Panc1 (cell line): ENCODE measurements at regions not wholly inside any gene's neighbourhood (a gene's known extent, or its start where the extent isn't known, plus 50 kb on each side); places are given as distances from the start of the nearest gene placed in this dataset.

Source experiments
- ATAC-seq: fragments of 200-7000 bp; cut with Tn5 transposase; 2 replicates; pipeline ENCODE4 v1.9.1; 2020; ENCODE audit warnings: mild to moderate bottlenecking, moderate library complexity
- BruUV-seq: library from RNA; stranded (reverse); fragments of 400-500 nt; replicated peaks from 2 replicates; lab custom pipeline; 2021; lab: Mats Ljungman, UMichigan
- CTCF ChIA-PET: fragments of 300-600 bp; sonication (Branson Sonifier 250); formaldehyde crosslinking; loops from one replicate; lab custom pipeline; 2022; ENCODE audit warnings: antibody characterized with exemption; lab: Charles Lee
- POLR2A ChIA-PET: fragments of 300-600 bp; sonication (Branson Sonifier 250); formaldehyde crosslinking; loops from one replicate; lab custom pipeline; 2022; ENCODE audit warnings: antibody characterized with exemption; lab: Charles Lee
- DNase-seq: peaks from one replicate; pipeline ENCODE4 v3.0.0-alpha.2; 2010; ENCODE audit warnings: low read depth, low spot score
- H3K27ac ChIP-seq: 2 replicates; pipeline ENCODE4 v1.5.1; 2011; ENCODE audit warnings: mild to moderate bottlenecking, low read length, inconsistent platforms
- H3K27me3 ChIP-seq: fragments of 200-500 bp; sonication (Bioruptor generic); 2 replicates; pipeline ENCODE4 v1.6.0; 2014; ENCODE audit warnings: low read length, inconsistent platforms; ENCODE audit not compliant: control insufficient read depth, insufficient read depth
- H3K36me3 ChIP-seq: fragments of 200-500 bp; sonication (Bioruptor generic); 2 replicates; pipeline ENCODE4 v1.5.1; 2014; ENCODE audit warnings: inconsistent platforms, mild to moderate bottlenecking, low read length, moderate library complexity; ENCODE audit not compliant: control insufficient read depth, insufficient read depth
- H3K4me1 ChIP-seq: 2 replicates; pipeline ENCODE4 v1.5.1; 2011; ENCODE audit warnings: inconsistent platforms, mild to moderate bottlenecking, low read length, moderate library complexity; ENCODE audit not compliant: control insufficient read depth, insufficient read depth
- H3K4me3 ChIP-seq, 2 experiments: 2 replicates each; pipeline ENCODE4 v1.5.1; 2011 to 2012; ENCODE audit warnings: low read depth in 2 of 2, low read length in 2 of 2, mild to moderate bottlenecking in 2 of 2, inconsistent platforms in 1 of 2, moderate library complexity in 1 of 2
- H3K9me3 ChIP-seq: fragments of 200-500 bp; sonication (Bioruptor generic); 2 replicates; pipeline ENCODE4 v1.5.1; 2014; ENCODE audit warnings: low read depth, mild to moderate bottlenecking, inconsistent platforms, low read length, moderate library complexity; ENCODE audit not compliant: control insufficient read depth, insufficient read depth
- POLR2AphosphoS5 ChIP-seq: IDR thresholded peaks from 2 replicates; pipeline ENCODE4 v1.6.1; 2012; ENCODE audit warnings: mild to moderate bottlenecking, low read depth, low read length, moderate library complexity
- SIN3A ChIP-seq: IDR thresholded peaks from 2 replicates; pipeline ENCODE4 v1.6.1; 2012; ENCODE audit warnings: low read depth, mild to moderate bottlenecking, low read length, moderate library complexity, borderline replicate concordance; ENCODE audit not compliant: insufficient read depth
- TCF7L2 ChIP-seq: IDR thresholded peaks from 2 replicates; pipeline ENCODE4 v1.6.1; 2011; ENCODE audit warnings: mild to moderate bottlenecking, low read depth, low read length, inconsistent platforms
- in situ Hi-C: cut with HindIII; loops from 2 replicates; pipeline ENCODE4 v1.10.0; 2016; ENCODE audit warnings: low sequenced_read_pairs, low pct_unique_long_range_greater_than_20kb
- intact Hi-C: fragments of 100-400 bp; cut with micrococcal nuclease; formaldehyde crosslinking; loops from one replicate; pipeline ENCODE4 v1.10.0; 2022; ENCODE audit not compliant: unreplicated experiment
- TF ChIP-seq, protein P1 (sequence below): fragments of 450-650 bp; IDR thresholded peaks from 2 replicates; pipeline ENCODE4 v1.5.1; 2017; ENCODE audit warnings: mild to moderate bottlenecking
- TF ChIP-seq, protein P2 (sequence below), 2 experiments: IDR thresholded peaks; 2 replicates each; pipeline ENCODE4 v1.6.1; 2011 to 2012; ENCODE audit warnings: low read depth in 2 of 2, control low read depth in 1 of 2, low read length in 1 of 2, mild to moderate bottlenecking in 1 of 2, moderate library complexity in 1 of 2; ENCODE audit not compliant: insufficient read depth in 1 of 2

DNA sequence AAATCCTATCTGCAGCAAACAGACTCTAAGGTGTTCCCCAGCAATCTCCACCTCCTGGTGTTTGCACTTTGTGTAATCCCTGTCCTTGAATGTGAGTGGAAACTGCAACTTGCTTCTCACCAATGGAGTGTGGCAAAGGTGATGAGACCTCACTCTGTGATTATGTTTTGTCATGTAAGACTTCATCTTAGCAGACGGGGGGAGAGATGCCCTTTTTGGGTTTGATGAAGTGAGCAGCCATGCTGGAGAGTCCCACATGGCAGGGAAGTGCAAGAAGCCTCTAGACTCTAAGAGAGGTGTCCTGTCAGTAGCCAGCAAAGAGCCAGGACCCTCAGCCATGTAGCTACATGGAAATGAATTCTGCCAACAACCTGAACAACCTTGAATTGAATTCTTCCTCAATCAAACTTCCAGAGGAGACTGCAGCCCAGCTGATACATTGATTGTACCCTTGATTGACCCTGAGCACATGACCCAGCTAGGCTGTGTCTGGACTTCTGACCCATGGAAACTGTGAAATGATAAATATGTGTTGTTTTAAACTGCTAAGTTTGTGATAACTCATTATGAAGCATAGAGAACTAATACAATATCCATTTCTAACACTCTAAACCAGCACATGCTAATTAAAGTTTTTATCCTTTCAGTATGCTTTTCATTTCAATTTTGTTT lies 71.4 kb upstream of the RASGRF1 start:
- in situ Hi-C loops, result no loop called here
- Histone ChIP-seq H3K36me3 (no peaks in the 10 kb centered on the region), H3K4me1 (no peaks in the 10 kb centered on the region), H3K4me3 (no peak overlapping the region), H3K9me3 (no peaks in the 10 kb centered on the region), H3K27me3 (peaks cover 2% of the 10 kb centered on the region; the same call in 1 of the 2 replicates), H3K27ac (no peak overlapping the region)
- no TSS peak for BruUV-seq
- no peak for TF ChIP-seq POLR2AphosphoS5
- POLR2A ChIA-PET, result no interaction called here
- CTCF ChIA-PET, result no interaction called here
- intact Hi-C loops, result no loop called here
- no peak for ATAC-seq
- DNase-seq, result no peak

DNA sequence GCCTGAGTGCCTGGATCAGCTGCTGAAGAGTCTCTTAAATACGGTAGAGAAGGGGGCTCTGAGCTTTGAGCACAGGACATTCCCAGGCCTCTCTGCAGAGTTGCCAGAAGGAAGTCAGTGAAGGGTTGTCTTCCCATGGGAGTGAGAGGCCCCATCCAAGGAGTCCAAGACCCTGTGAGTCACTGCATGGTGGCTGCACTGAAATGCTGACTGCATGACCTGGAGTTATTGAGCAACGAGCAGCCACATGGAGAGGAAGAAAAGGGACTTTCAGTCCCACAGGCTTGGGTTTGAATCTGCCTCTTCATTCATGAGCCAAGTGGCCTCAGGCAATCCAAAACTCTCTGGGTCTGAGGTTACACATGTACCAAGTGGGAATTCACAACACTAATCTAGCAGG lies 69.6 kb upstream of the RASGRF1 start:
- Histone ChIP-seq H3K36me3 (no peaks in the 10 kb centered on the region), H3K4me3 (no peak overlapping the region), H3K9me3 (no peaks in the 10 kb centered on the region), H3K4me1 (no peaks in the 10 kb centered on the region), H3K27ac (no peak overlapping the region), H3K27me3 (peaks cover 2% of the 10 kb centered on the region; the same call in 1 of the 2 replicates)
- ATAC-seq (no peak), DNase-seq (no peak)
- TF ChIP-seq, protein P1, sequence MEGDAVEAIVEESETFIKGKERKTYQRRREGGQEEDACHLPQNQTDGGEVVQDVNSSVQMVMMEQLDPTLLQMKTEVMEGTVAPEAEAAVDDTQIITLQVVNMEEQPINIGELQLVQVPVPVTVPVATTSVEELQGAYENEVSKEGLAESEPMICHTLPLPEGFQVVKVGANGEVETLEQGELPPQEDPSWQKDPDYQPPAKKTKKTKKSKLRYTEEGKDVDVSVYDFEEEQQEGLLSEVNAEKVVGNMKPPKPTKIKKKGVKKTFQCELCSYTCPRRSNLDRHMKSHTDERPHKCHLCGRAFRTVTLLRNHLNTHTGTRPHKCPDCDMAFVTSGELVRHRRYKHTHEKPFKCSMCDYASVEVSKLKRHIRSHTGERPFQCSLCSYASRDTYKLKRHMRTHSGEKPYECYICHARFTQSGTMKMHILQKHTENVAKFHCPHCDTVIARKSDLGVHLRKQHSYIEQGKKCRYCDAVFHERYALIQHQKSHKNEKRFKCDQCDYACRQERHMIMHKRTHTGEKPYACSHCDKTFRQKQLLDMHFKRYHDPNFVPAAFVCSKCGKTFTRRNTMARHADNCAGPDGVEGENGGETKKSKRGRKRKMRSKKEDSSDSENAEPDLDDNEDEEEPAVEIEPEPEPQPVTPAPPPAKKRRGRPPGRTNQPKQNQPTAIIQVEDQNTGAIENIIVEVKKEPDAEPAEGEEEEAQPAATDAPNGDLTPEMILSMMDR, result no peak
- TF ChIP-seq POLR2AphosphoS5 (no peak), TCF7L2 (no peak)
- TF ChIP-seq, protein P2, sequence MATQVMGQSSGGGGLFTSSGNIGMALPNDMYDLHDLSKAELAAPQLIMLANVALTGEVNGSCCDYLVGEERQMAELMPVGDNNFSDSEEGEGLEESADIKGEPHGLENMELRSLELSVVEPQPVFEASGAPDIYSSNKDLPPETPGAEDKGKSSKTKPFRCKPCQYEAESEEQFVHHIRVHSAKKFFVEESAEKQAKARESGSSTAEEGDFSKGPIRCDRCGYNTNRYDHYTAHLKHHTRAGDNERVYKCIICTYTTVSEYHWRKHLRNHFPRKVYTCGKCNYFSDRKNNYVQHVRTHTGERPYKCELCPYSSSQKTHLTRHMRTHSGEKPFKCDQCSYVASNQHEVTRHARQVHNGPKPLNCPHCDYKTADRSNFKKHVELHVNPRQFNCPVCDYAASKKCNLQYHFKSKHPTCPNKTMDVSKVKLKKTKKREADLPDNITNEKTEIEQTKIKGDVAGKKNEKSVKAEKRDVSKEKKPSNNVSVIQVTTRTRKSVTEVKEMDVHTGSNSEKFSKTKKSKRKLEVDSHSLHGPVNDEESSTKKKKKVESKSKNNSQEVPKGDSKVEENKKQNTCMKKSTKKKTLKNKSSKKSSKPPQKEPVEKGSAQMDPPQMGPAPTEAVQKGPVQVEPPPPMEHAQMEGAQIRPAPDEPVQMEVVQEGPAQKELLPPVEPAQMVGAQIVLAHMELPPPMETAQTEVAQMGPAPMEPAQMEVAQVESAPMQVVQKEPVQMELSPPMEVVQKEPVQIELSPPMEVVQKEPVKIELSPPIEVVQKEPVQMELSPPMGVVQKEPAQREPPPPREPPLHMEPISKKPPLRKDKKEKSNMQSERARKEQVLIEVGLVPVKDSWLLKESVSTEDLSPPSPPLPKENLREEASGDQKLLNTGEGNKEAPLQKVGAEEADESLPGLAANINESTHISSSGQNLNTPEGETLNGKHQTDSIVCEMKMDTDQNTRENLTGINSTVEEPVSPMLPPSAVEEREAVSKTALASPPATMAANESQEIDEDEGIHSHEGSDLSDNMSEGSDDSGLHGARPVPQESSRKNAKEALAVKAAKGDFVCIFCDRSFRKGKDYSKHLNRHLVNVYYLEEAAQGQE (IDR thresholded peaks at IDR 0.05; ENCODE audit: insufficient read depth in 1 of 2, low read depth in 2 of 2, low read length in 1 of 2), result no peak
- in situ Hi-C loops (no loop called here), intact Hi-C loops (no loop called here)
- POLR2A ChIA-PET, result no interaction called here
- CTCF ChIA-PET, result interaction anchor here (0.7 kb wide), 1 partner anchor 246 kb away, joined by 4 read pairs; no protein-coding TSS in a partner anchor
- BruUV-seq, result no TSS peak

DNA sequence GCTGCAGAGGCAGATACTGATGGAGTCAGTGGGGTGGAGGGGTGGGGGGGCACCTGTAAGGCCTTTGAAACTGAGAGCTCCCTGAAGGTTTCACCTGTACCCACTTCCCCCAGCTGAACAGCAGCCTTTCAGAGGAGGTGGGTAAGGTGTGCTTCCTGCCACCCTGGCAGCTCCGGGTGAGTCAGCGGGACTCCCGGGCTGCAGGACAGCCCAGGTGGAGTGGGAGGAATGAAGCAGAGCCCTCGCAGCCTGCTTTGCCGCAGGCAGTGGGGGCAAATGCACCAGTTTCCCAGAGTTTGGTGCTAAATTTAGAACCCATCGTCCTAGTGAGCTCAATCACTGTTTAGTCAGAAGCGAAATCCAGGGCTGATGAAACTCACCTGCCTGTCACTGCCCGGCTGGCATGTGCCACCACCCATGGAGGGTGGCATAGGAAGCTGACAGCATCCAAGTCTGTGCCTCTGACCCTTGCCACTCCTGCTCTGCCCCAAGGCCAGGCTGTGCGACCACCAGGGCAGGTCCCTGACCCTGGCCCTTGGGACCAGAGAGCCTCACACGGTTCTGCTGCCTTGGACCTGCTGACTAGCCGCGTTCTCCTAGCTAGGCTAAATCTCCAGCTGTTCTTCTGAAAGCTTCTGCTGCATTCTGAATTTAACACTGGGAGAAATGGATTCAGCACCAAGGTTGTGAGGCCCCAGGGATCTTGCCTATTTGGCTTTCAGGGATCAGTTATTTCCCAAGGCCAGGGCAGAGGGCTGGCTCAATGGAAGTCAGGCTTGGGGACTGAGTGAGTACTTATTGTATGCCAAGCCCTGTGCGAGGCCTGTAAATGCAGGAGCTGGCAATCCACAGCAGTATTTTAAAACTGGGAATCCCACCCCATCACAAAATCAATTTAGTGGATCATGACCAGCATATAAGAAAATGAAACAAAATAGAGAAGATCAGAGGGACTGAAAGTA lies 67.3 kb upstream of the RASGRF1 start:
- ATAC-seq, result no peak
- ChIA-PET CTCF (no interaction called here), POLR2A (interaction anchor here (0.5 kb wide), 1 partner anchor 233 kb away, joined by 3 read pairs; no protein-coding TSS in a partner anchor)
- no TSS peak for BruUV-seq
- no peaks in the 10 kb centered on the region for H3K4me1 ChIP-seq
- no peak overlapping the region for H3K4me3 ChIP-seq
- in situ Hi-C loops, result no loop called here
- H3K9me3 ChIP-seq, result no peaks in the 10 kb centered on the region
- H3K36me3 ChIP-seq, result no peaks in the 10 kb centered on the region
- intact Hi-C loops, result no loop called here
- TF ChIP-seq SIN3A (no peak), TCF7L2 (no peak), POLR2AphosphoS5 (no peak)
- TF ChIP-seq, protein P2 (IDR thresholded peaks at IDR 0.05; ENCODE audit: insufficient read depth in 1 of 2, low read depth in 2 of 2, low read length in 1 of 2), result no peak
- TF ChIP-seq, protein P1, result no peak
- no peak overlapping the region for H3K27ac ChIP-seq
- H3K27me3 ChIP-seq, result peaks cover under 1% of the 10 kb centered on the region; the same call in 1 of the 2 replicates
- DNase-seq, result no peak
